MM.1S (cell line): ENCODE measurements at regions not wholly inside any gene's neighbourhood (a gene's known extent, or its start where the extent isn't known, plus 50 kb on each side); places are given as distances from the start of the nearest gene placed in this dataset.

Experiments used
- EZH2 ChIP-seq: fragments of 300-600 bp; sonication (generic); optimal IDR thresholded peaks from 2 replicates; pipeline ENCODE3; 2017; ENCODE audit warnings: low read depth, mild to moderate bottlenecking, antibody characterized with exemption, low read length, mixed read lengths
- TF ChIP-seq, protein P1 (sequence below): fragments of 300-600 bp; sonication (generic); IDR thresholded peaks from 2 replicates; pipeline ENCODE4 v1.5.1; 2016; ENCODE audit warnings: antibody characterized with exemption, low read length, mixed read lengths

DNA sequence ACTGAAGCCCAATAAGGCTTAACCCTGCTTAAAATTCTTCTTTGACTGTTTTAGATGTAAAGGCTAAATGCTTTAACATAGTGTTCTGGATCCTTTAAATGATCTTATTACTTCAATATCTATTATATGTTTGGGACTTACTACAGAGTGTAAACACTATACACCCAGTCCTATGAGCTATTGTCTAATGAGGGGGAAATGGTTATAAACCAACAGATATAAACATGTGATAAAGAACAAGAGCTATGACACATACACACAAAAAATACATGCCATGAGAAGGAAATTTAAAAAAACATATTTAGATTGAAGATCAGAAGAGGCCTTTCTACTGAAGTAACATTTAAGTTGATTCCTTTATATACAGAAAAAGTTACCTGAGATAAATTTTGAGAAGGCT is 505.1 kb downstream of the FOXG1 start:
- TF ChIP-seq, protein P1, sequence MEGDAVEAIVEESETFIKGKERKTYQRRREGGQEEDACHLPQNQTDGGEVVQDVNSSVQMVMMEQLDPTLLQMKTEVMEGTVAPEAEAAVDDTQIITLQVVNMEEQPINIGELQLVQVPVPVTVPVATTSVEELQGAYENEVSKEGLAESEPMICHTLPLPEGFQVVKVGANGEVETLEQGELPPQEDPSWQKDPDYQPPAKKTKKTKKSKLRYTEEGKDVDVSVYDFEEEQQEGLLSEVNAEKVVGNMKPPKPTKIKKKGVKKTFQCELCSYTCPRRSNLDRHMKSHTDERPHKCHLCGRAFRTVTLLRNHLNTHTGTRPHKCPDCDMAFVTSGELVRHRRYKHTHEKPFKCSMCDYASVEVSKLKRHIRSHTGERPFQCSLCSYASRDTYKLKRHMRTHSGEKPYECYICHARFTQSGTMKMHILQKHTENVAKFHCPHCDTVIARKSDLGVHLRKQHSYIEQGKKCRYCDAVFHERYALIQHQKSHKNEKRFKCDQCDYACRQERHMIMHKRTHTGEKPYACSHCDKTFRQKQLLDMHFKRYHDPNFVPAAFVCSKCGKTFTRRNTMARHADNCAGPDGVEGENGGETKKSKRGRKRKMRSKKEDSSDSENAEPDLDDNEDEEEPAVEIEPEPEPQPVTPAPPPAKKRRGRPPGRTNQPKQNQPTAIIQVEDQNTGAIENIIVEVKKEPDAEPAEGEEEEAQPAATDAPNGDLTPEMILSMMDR, result no peak
- TF ChIP-seq EZH2, result no peak
